GM12892 (cell line): ENCODE measurements at regions not wholly inside any gene's neighbourhood (a gene's known extent, or its start where the extent isn't known, plus 50 kb on each side); places are given as distances from the start of the nearest gene placed in this dataset.

ENCODE experiments used
- DNase-seq: peaks from one replicate; pipeline ENCODE4 v3.0.0; 2011; ENCODE audit not compliant: insufficient read length
- FAIRE-seq: peaks from 2 replicates; lab custom pipeline; 2011; peaks lifted over from hg19 to GRCh38; lab: Jason Lieb, UNC
- POLR2A ChIP-seq: IDR thresholded peaks from 2 replicates; pipeline ENCODE4 v1.6.1; 2011; ENCODE audit warnings: low read depth, low read length, control low read depth
- POLR2AphosphoS5 ChIP-seq: IDR thresholded peaks from 2 replicates; pipeline ENCODE4 v1.6.1; 2011; ENCODE audit warnings: low read depth, low read length, control low read depth
- TAF1 ChIP-seq: IDR thresholded peaks from 2 replicates; pipeline ENCODE4 v1.6.1; 2011; ENCODE audit warnings: low read depth, mild to moderate bottlenecking, control low read depth, low read length, borderline replicate concordance

GRCh38 chr1:198472997-198473396 is 67.5 kb downstream of the ATP6V1G3 start:
- DNase-seq (no peak), FAIRE-seq (no peak)
- TF ChIP-seq POLR2AphosphoS5 (no peak), TAF1 (no peak), POLR2A (no peak)

DNA sequence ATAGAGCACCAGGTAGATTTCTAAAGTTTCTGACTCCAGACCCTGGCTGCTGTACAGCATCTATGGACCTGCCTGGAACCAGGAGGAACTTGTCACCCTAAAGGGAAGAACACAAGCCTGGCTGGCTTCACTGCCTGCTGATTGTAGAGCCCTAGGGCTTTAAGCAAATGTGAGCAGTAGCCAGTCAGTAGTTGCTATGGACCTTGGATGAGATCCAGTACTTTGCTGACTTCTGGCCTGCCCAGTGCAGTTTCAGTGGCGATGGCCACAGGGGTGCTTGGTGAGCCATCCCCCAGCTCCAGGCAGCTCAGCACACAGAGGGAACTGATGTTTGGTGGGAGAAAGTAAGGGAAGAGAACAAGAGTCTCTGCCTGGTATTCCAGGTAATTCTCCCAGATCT is 68.4 kb downstream of the ATP6V1G3 start:
- TF ChIP-seq POLR2AphosphoS5 (no peak), TAF1 (no peak), POLR2A (no peak)
- DNase-seq (no peak), FAIRE-seq (no peak)

- TF ChIP-seq POLR2AphosphoS5 (no peak), POLR2A (no peak), TAF1 (no peak)
- no peak for FAIRE-seq
- no peak for DNase-seq
Measured at GRCh38 chr1:198467907-198468306, 72.6 kb downstream of the ATP6V1G3 start.

GRCh38 chr1:198467342-198467741 is 73.1 kb downstream of the ATP6V1G3 start:
- FAIRE-seq (no peak), DNase-seq (no peak)
- no peak for TF ChIP-seq TAF1
- no peak for TF ChIP-seq POLR2A
- TF ChIP-seq POLR2AphosphoS5: no peak

DNA sequence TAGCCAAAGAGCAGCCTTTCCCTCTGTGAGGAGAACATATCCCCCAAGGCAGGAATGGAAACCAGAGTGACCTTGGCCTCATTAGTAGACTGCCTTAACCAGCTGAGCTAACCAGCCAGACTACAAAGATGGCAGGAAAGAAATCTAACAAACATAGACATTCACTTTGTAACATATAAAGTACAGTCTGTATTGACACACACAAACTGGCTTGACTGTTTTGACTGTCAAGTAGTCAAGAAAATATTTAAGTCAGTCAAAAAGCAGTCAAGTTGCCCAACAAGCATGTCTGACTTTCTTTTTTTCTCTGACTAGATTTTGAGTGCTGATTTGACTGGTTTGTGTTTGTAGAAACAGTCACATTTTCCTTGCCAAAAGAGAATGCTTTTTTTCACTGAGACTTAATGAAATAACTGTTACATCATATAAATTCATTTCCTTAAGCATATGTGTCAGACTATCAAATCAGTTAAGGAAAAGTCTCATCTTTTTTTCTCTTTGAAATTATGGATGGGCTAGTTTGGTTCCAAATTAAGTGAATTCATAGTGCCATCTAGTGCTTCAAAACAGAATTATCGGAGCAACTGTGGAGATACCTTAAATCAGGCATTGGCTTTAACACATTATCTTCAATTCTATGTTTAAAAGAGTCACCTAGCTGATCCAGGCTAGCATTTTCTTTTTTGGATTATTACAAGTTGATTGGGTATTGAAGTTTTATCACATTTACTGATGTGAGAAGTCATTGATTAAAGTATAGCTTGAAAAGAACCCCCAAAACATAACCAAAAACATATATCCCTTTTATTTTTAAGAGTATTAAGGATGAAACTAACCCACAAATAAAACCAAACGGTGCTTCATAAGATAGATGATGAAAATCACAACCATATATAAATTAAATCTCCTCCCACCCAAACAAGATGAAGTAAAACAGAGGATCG is 75.0 kb downstream of the ATP6V1G3 start:
- DNase-seq: no peak
- FAIRE-seq: peak; percentile 81

GRCh38 chr1:198463709-198464108 is 76.8 kb downstream of the ATP6V1G3 start:
- FAIRE-seq (no peak), DNase-seq (no peak)
- TF ChIP-seq POLR2AphosphoS5 (no peak), TAF1 (no peak), POLR2A (no peak)

More for the DNA sequence above, 75.0 kb downstream of the ATP6V1G3 start:
- TF ChIP-seq POLR2A: no peak

DNA sequence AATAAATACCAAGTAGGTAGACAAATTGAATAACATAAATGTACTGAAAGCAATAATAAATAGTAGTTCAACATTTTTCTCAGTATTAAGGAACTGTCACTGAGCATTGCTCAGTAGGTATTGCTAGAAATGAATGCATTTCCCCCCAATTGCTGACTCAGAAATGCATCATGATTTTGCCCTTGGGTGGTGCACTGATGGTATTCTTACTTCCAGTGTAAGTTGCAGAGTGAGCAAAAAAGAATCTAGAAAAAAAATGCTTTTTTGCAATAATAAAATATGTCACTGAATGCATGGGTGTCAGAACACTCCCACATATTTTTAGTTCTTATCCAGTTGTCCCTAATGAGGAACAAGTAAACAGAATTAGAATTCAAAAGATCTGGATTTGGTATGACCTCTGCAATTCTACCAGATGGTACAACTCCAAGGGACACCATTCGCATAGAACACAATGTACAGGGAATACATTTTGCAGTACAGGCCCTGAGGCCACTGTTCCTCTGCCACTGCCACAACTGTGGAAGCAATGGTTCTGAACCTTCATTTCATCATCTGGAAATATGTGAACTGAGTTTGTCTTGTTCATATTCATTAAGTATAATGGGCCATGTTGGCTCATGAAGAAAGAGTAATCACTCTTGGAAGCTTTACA is 78.0 kb downstream of the ATP6V1G3 start:
- no peak for FAIRE-seq

GRCh38 chr1:198455966-198456365 is 84.5 kb downstream of the ATP6V1G3 start:
- FAIRE-seq: no peak
- TF ChIP-seq POLR2AphosphoS5 (no peak), POLR2A (no peak), TAF1 (no peak)
- DNase-seq: no peak

More for the DNA sequence above, 78.0 kb downstream of the ATP6V1G3 start:
- DNase-seq: no peak
- no peak for TF ChIP-seq POLR2A

- FAIRE-seq: no peak
- TF ChIP-seq POLR2AphosphoS5 (no peak), TAF1 (no peak), POLR2A (no peak)
Measured at GRCh38 chr1:198449727-198450433, 90.6 kb downstream of the ATP6V1G3 start.

DNA sequence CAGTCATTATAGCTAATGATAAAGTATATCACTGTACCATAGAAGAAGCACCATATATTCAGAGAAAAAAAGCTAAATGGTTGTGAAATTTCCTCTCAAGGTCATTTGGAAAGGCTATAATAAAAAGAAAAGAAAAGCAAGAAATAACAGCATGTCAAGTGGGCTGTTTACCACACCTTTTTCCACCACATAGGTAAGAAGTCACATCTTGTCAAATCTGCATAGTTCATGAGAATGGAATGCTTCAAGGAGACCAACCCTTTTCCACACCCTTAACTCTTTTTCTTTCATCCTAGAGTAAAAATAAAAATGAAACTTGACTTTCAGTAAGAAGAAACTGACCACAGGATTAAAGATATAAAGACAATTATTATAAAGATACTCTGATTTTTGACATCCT is 91.2 kb downstream of the ATP6V1G3 start:
- no peak for FAIRE-seq
- no peak for TF ChIP-seq POLR2AphosphoS5
- no peak for TF ChIP-seq TAF1
- TF ChIP-seq POLR2A: no peak
- no peak for DNase-seq

More at GRCh38 chr1:198449727-198450433, 90.6 kb downstream of the ATP6V1G3 start:
- DNase-seq: no peak

DNA sequence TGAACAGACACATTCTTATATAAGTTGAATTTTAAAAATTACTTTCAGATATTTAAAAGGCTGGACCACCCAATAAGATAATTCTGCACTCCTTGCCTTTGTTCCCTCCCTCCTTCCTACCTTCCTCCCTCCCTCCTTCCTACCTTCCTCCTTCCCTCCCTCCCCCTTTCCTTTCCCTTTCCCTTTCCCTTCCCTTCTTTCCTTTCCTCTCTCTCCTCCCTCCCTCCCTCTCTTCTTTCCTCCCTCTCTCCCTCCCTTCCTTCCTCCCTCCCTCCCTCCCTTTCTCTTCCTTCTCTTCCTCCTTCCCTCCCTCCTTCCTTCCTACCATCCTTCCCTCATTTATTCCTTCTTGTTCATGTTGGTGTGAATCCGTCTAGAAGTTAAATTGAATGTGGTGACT is 93.0 kb downstream of the ATP6V1G3 start:
- no peak for TF ChIP-seq POLR2A
- no peak for TF ChIP-seq POLR2AphosphoS5
- no peak for TF ChIP-seq TAF1
- FAIRE-seq (no peak), DNase-seq (no peak)

- no peak for FAIRE-seq
- no peak for DNase-seq
- no peak for TF ChIP-seq POLR2A
- TF ChIP-seq POLR2AphosphoS5: no peak
- TF ChIP-seq TAF1: no peak
Measured at GRCh38 chr1:198445872-198446271, 94.6 kb downstream of the ATP6V1G3 start.
